Upper lobe of left lung (tissue), 6 donors: ENCODE measurements at regions not wholly inside any gene's neighbourhood (a gene's known extent, or its start where the extent isn't known, plus 50 kb on each side); places are given as distances from the start of the nearest gene placed in this dataset.
"Not testable (repeated sequence)": the region's sequence is repeated elsewhere in the genome, so short reads cannot be mapped to it uniquely, and the experiment has no call there.

Source experiments
- ATAC-seq, 2 donors: fragments of 200-7000 bp; cut with Tn5 transposase; one replicate each; pipeline ENCODE4 v1.9.1; 2022; ENCODE audit warnings: mild to moderate bottlenecking in 2 of 2, moderate library complexity in 2 of 2; ENCODE audit not compliant: low FRiP score in 2 of 2
- DNase-seq, 2 donors: peaks; one replicate each; pipeline ENCODE4 v3.0.0-alpha.2; 2019 to 2020
- H3K27ac ChIP-seq, 4 donors: fragments of 200-600 bp; sonication (generic); one replicate each; pipeline ENCODE4 v1.5.1; 2016 to 2019
- H3K27me3 ChIP-seq, 4 donors: fragments of 200-600 bp; sonication (generic); one replicate each; pipeline ENCODE4 v1.5.1; 2017 to 2019
- H3K36me3 ChIP-seq, 4 donors: fragments of 200-600 bp; sonication (generic); one replicate each; pipeline ENCODE4 v1.5.1; 2016 to 2019
- H3K4me1 ChIP-seq, 4 donors: fragments of 200-600 bp; sonication (generic); one replicate each; pipeline ENCODE4 v1.5.1; 2018 to 2019
- H3K4me3 ChIP-seq, 4 donors: fragments of 200-600 bp; sonication (generic); one replicate each; pipeline ENCODE4 v1.5.1; 2017 to 2019; ENCODE audit warnings: mild to moderate bottlenecking in 2 of 4, moderate library complexity in 1 of 4
- H3K9me3 ChIP-seq, 4 donors: fragments of 200-600 bp; sonication (generic); one replicate each; pipeline ENCODE4 v1.5.1; 2018 to 2019
- CTCF ChIP-seq, 6 experiments: fragments of 450-650 bp in 4 of 6; fragments of 200-600 bp in 2 of 6; sonication (generic) in 2 of 6; IDR thresholded peaks; one replicate each; pipeline ENCODE4 v1.5.1; 2016 to 2019; ENCODE audit warnings: antibody characterized with exemption in 6 of 6
- EP300 ChIP-seq, 4 donors: sonication (generic); formaldehyde crosslinking; IDR thresholded peaks; one replicate each; pipeline ENCODE4 v1.5.1; 2017; ENCODE audit warnings: antibody characterized with exemption in 4 of 4, control low read depth in 2 of 4
- POLR2A ChIP-seq, 4 donors: fragments of 450-650 bp; IDR thresholded peaks; one replicate each; pipeline ENCODE4 v1.5.1; 2016 to 2017; ENCODE audit warnings: antibody characterized with exemption in 4 of 4, mild to moderate bottlenecking in 2 of 4
- POLR2AphosphoS5 ChIP-seq, 2 donors: sonication (generic); formaldehyde crosslinking; IDR thresholded peaks; one replicate each; pipeline ENCODE4 v1.5.1; 2017; ENCODE audit warnings: antibody characterized with exemption in 2 of 2
- WGBS, 2 donors: methylation state at CpG; one replicate each; pipeline ENCODE4 v1.1.5; 2017 to 2018; 5-methylcytosine and 5-hydroxymethylcytosine counted together
- donor health status: DM: no; HTN: no; CAD: no; lungs with moderate emphysema.
- donor health status: DM: no; HTN: yes; CAD: no; lungs with severe emphysema.

- WGBS, 2 donors: 71 to 81% methylated on average over 1 of the region's 1 CpG
- ATAC-seq: no peak
- H3K4me3 ChIP-seq: no peak overlapping the region
Observed at GRCh38 chr16:76118344-76118743, 158.9 kb upstream of the CNTNAP4 start.

GRCh38 chr16:76121636-76122035, 155.6 kb upstream of the CNTNAP4 start:
- no peak overlapping the region for H3K4me3 ChIP-seq
- DNase-seq: no peak
- no peak for ATAC-seq
- no peaks in the 10 kb centered on the region for H3K27me3 ChIP-seq
- H3K9me3 ChIP-seq: no peaks in the 10 kb centered on the region
- 52 to 55% methylated on average over 4 of the region's 4 CpGs for WGBS, 2 donors
- no peaks in the 10 kb centered on the region for H3K36me3 ChIP-seq
- no peak overlapping the region for H3K27ac ChIP-seq
- TF ChIP-seq CTCF (IDR thresholded peaks at IDR 0.05): no peak
- no peak for TF ChIP-seq EP300 (IDR thresholded peaks at IDR 0.05)
- no peak for TF ChIP-seq POLR2AphosphoS5 (IDR thresholded peaks at IDR 0.05)
- no peak for TF ChIP-seq POLR2A (IDR thresholded peaks at IDR 0.05)
- H3K4me1 ChIP-seq: no peaks in the 10 kb centered on the region

More at GRCh38 chr16:76118344-76118743, 158.9 kb upstream of the CNTNAP4 start:
- Histone ChIP-seq H3K4me1 (no peaks in the 10 kb centered on the region), H3K36me3 (no peaks in the 10 kb centered on the region), H3K27me3 (no peaks in the 10 kb centered on the region), H3K27ac (no peak overlapping the region), H3K9me3 (no peaks in the 10 kb centered on the region)
- no peak for TF ChIP-seq EP300 (IDR thresholded peaks at IDR 0.05)
- no peak for TF ChIP-seq CTCF (IDR thresholded peaks at IDR 0.05)
- TF ChIP-seq POLR2AphosphoS5 (IDR thresholded peaks at IDR 0.05): no peak
- TF ChIP-seq POLR2A (IDR thresholded peaks at IDR 0.05): no peak
- no peak for DNase-seq

DNA sequence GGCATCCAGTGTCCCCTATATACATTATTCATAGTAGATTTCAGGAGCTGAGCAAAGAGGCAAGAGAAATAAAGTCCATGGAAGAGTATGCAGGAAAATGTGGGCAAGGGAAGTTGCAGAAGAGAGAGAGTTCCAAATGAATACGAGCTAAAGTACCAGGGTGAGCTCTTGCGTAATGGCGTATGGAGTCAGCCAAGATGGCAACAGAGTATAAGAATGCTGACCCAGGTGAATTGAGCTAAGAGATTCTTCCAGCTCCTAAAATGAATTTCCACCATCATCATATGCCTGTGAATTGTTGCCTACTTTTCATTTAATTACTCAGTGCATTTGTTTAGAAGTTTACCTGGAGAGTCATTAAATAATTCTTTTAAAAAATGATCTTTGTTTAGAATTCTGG, 153.2 kb upstream of the CNTNAP4 start:
- DNase-seq (no peak), ATAC-seq (no peak)
- TF ChIP-seq EP300 (IDR thresholded peaks at IDR 0.05): no peak
- no peaks in the 10 kb centered on the region for H3K27me3 ChIP-seq
- H3K4me3 ChIP-seq: no peak overlapping the region
- 72 to 73% methylated on average over 3 of the region's 3 CpGs for WGBS, 2 donors
- H3K27ac ChIP-seq: no peak overlapping the region
- no peaks in the 10 kb centered on the region for H3K9me3 ChIP-seq
- no peaks in the 10 kb centered on the region for H3K36me3 ChIP-seq
- H3K4me1 ChIP-seq: no peaks in the 10 kb centered on the region

GRCh38 chr16:76125871-76126270, 151.3 kb upstream of the CNTNAP4 start:
- Histone ChIP-seq H3K9me3 (no peaks in the 10 kb centered on the region), H3K27me3 (no peaks in the 10 kb centered on the region), H3K4me1 (no peaks in the 10 kb centered on the region), H3K27ac (no peak overlapping the region), H3K4me3 (no peak overlapping the region), H3K36me3 (no peaks in the 10 kb centered on the region)
- DNase-seq: no peak
- no peak for ATAC-seq
- TF ChIP-seq CTCF (IDR thresholded peaks at IDR 0.05) (no peak), POLR2A (IDR thresholded peaks at IDR 0.05) (no peak), POLR2AphosphoS5 (IDR thresholded peaks at IDR 0.05) (no peak)

- H3K27me3 ChIP-seq, H3K27ac ChIP-seq, H3K4me3 ChIP-seq, ATAC-seq, H3K9me3 ChIP-seq, DNase-seq, H3K36me3 ChIP-seq, H3K4me1 ChIP-seq: not testable (repeated sequence)
- 57 to 60% methylated on average over 6 of the region's 6 CpGs for WGBS, 2 donors
Observed at GRCh38 chr16:76138056-76138455, 139.1 kb upstream of the CNTNAP4 start.

DNA sequence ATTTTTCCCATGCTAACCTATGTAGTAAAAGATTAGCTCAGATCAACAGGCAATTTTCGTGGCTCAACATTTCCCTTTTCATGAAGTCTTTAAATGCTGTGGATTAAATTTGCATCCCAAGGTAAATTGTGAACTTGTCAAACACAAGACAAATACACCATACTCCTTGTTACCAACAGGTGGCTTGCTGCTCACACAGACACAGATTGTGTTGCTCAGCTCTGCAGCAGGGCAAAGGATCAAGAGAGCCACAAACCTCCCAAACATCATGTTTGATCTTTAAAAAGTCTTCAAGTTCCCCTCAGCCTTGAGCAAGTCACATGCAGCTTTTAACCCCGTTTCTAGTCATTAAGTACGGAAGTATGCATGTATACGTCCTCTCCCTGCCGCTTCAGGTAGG, 119.6 kb upstream of the CNTNAP4 start:
- Histone ChIP-seq H3K27ac (no peak overlapping the region), H3K36me3 (no peaks in the 10 kb centered on the region), H3K4me3 (no peak overlapping the region), H3K9me3 (no peaks in the 10 kb centered on the region), H3K27me3 (no peaks in the 10 kb centered on the region), H3K4me1 (no peaks in the 10 kb centered on the region)
- ATAC-seq (no peak), DNase-seq (no peak)
- WGBS, 2 donors: 70% methylated on average over 5 of the region's 5 CpGs
- no peak for TF ChIP-seq CTCF (IDR thresholded peaks at IDR 0.05)
- TF ChIP-seq POLR2A (IDR thresholded peaks at IDR 0.05): no peak
- TF ChIP-seq EP300 (IDR thresholded peaks at IDR 0.05): no peak
- TF ChIP-seq POLR2AphosphoS5 (IDR thresholded peaks at IDR 0.05): no peak
